Fibroblast of pulmonary artery (primary cell): ENCODE measurements at regions not wholly inside any gene's neighbourhood (a gene's known extent, or its start where the extent isn't known, plus 50 kb on each side); places are given as distances from the start of the nearest gene placed in this dataset.
A peak's percentile ranks its signal among the peaks of the same experiment; 100 is the strongest.

Source experiments
- DNase-seq: peaks from one replicate; pipeline ENCODE4 v3.0.0-alpha.2; 2010; ENCODE audit warnings: low read depth
- H3K4me3 ChIP-seq: replicated peaks from 2 replicates; pipeline ENCODE4 v1.5.1; 2011; ENCODE audit warnings: low read depth, mild to moderate bottlenecking, control low read depth, low read length, moderate library complexity
- CTCF ChIP-seq: IDR thresholded peaks from 2 replicates; pipeline ENCODE4 v1.5.1; 2011; ENCODE audit warnings: mild to moderate bottlenecking, control low read depth, low read length, inconsistent platforms; ENCODE audit errors: missing control alignments

GRCh38 chr3:146914409-146914808, 309.3 kb upstream of the PLSCR5 start:
- no peak for DNase-seq
- no peak overlapping the region for H3K4me3 ChIP-seq
- no peak for TF ChIP-seq CTCF

- no peak for TF ChIP-seq CTCF
- no peak overlapping the region for H3K4me3 ChIP-seq
- no peak for DNase-seq
These were observed 307.3 kb upstream of the PLSCR5 start for GRCh38 chr3:146912241-146913015.

- no peak for DNase-seq
- H3K4me3 ChIP-seq: no peak overlapping the region
- no peak for TF ChIP-seq CTCF
These were observed 298.8 kb upstream of the PLSCR5 start for GRCh38 chr3:146903927-146904326.

GRCh38 chr3:146899171-146899570, 294.0 kb upstream of the PLSCR5 start:
- no peak overlapping the region for H3K4me3 ChIP-seq
- TF ChIP-seq CTCF: no peak
- no peak for DNase-seq

GRCh38 chr3:146896711-146897110, 291.6 kb upstream of the PLSCR5 start:
- no peak for DNase-seq
- no peak for TF ChIP-seq CTCF
- H3K4me3 ChIP-seq: no peak overlapping the region

GRCh38 chr3:146895026-146895749, 290.0 kb upstream of the PLSCR5 start:
- peak; percentile 19 for DNase-seq
- no peak overlapping the region for H3K4me3 ChIP-seq
- TF ChIP-seq CTCF: no peak
